ENCODE measurements at regions not wholly inside any gene's neighbourhood (a gene's known extent, or its start where the extent isn't known, plus 50 kb on each side); places are given as distances from the start of the nearest gene placed in this dataset.

DNA sequence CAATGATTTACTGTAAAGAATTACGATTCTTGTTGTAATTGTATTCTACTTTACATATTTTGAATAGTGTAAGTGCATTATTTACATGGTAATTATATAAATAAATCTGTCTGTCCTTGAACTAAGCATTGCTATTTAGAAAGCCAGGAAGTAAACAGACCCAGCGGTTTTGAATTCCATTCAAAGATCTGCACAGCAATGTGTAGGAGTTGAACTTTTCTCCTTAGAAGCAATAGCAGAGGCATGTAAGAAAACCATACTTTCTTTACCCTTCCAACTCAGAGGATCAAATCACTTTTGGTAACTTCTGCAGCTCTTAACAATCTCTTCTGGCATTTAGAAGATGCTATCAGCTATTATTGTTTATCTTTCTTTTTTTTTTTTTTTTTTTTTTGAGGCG, 109.2 kb upstream of the VRK2 start:
- Histone ChIP-seq H3K36me3 (ENCODE audit: control insufficient read depth, insufficient read depth, low read length) (no peaks in the 10 kb centered on the region), H3K27me3 (ENCODE audit: control insufficient read depth, insufficient read depth, low read length) (no peaks in the 10 kb centered on the region)

GRCh38 chr2:57941816-57942215, 104.8 kb upstream of the VRK2 start:
- no peak overlapping the region for H3K4me3 ChIP-seq (ENCODE audit: low read depth, low read length)
- DNase-seq (ENCODE audit: low read depth), result no peak
- H3K36me3 ChIP-seq (ENCODE audit: control insufficient read depth, insufficient read depth, low read length), result no peaks in the 10 kb centered on the region
- H3K27me3 ChIP-seq (ENCODE audit: control insufficient read depth, insufficient read depth, low read length), result no peaks in the 10 kb centered on the region
- TF ChIP-seq, protein P1, sequence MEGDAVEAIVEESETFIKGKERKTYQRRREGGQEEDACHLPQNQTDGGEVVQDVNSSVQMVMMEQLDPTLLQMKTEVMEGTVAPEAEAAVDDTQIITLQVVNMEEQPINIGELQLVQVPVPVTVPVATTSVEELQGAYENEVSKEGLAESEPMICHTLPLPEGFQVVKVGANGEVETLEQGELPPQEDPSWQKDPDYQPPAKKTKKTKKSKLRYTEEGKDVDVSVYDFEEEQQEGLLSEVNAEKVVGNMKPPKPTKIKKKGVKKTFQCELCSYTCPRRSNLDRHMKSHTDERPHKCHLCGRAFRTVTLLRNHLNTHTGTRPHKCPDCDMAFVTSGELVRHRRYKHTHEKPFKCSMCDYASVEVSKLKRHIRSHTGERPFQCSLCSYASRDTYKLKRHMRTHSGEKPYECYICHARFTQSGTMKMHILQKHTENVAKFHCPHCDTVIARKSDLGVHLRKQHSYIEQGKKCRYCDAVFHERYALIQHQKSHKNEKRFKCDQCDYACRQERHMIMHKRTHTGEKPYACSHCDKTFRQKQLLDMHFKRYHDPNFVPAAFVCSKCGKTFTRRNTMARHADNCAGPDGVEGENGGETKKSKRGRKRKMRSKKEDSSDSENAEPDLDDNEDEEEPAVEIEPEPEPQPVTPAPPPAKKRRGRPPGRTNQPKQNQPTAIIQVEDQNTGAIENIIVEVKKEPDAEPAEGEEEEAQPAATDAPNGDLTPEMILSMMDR (IDR thresholded peaks at IDR 0.05; ENCODE audit: insufficient read depth, low read length, poor library complexity, severe bottlenecking), result no peak

More for the DNA sequence above, 109.2 kb upstream of the VRK2 start:
- TF ChIP-seq, protein P1 (IDR thresholded peaks at IDR 0.05; ENCODE audit: insufficient read depth, low read length, poor library complexity, severe bottlenecking), result no peak
- H3K4me3 ChIP-seq (ENCODE audit: low read depth, low read length), result no peak overlapping the region
- DNase-seq (ENCODE audit: low read depth), result no peak

DNA sequence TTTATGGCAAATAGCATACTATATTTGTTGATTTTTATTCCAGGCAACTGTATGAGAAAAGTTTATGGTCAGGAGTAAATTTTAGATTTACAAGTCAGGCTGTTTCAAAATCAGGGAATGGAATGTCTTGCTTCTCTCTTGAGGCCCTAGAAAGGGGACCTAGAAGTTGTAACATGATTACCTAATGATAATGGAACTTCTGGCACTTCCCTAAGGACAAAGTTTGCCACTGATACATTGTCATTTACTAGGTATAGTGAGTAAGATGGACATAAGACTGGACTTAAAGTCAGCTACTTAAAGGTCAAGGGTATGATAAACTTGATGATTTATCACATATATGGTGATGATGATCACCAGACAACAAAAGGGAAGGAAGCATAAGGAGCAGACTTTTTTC, 103.3 kb upstream of the VRK2 start:
- H3K4me3 ChIP-seq (ENCODE audit: low read depth, low read length), result no peak overlapping the region
- TF ChIP-seq, protein P1 (IDR thresholded peaks at IDR 0.05; ENCODE audit: insufficient read depth, low read length, poor library complexity, severe bottlenecking), result no peak
- no peaks in the 10 kb centered on the region for H3K36me3 ChIP-seq (ENCODE audit: control insufficient read depth, insufficient read depth, low read length)
- no peaks in the 10 kb centered on the region for H3K27me3 ChIP-seq (ENCODE audit: control insufficient read depth, insufficient read depth, low read length)
- DNase-seq (ENCODE audit: low read depth), result no peak

DNA sequence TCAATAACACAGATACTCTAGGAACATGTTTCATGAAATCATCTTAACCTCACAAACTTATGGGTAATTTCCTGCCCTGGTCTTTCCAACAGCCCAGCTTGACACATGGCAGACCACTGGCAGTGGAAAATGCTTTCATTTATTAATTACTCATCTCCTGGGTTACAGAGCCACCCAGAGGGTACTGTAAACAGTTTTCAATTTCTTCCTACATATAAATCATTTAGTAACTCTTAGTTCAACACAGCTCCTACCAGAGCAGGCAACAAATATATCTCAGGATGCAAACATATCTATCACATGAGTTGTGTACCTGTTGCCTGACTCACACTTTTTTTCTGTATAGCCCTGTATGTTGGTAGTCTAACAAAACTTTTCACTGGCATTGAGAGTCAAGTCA, 99.2 kb upstream of the VRK2 start:
- TF ChIP-seq, protein P1 (IDR thresholded peaks at IDR 0.05; ENCODE audit: insufficient read depth, low read length, poor library complexity, severe bottlenecking), result no peak
- no peak overlapping the region for H3K4me3 ChIP-seq (ENCODE audit: low read depth, low read length)
- H3K27me3 ChIP-seq (ENCODE audit: control insufficient read depth, insufficient read depth, low read length), result no peaks in the 10 kb centered on the region
- DNase-seq (ENCODE audit: low read depth), result no peak
- no peaks in the 10 kb centered on the region for H3K36me3 ChIP-seq (ENCODE audit: control insufficient read depth, insufficient read depth, low read length)

DNA sequence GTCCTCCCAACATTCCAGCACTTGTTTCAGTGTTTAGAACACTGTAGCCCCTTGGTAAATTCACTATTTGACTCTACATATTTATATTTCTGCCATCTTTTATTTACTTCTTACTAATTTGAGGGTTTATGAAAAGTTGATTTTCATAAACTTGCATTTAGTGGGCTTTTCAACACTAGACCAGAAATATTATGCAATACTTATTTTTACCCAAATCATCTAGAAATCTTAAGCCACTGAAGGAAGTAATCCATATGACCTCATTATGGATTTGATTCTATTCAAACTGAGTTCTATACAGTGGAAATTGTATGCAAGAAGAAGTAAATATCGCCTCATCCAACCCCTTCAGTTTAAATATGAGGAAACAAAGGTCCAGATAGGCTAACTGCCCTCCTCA, 92.6 kb upstream of the VRK2 start:
- Histone ChIP-seq H3K36me3 (ENCODE audit: control insufficient read depth, insufficient read depth, low read length) (no peaks in the 10 kb centered on the region), H3K27me3 (ENCODE audit: control insufficient read depth, insufficient read depth, low read length) (no peaks in the 10 kb centered on the region), H3K4me3 (ENCODE audit: low read depth, low read length) (no peak overlapping the region)
- TF ChIP-seq, protein P1 (IDR thresholded peaks at IDR 0.05; ENCODE audit: insufficient read depth, low read length, poor library complexity, severe bottlenecking), result no peak
- DNase-seq (ENCODE audit: low read depth), result no peak

DNA sequence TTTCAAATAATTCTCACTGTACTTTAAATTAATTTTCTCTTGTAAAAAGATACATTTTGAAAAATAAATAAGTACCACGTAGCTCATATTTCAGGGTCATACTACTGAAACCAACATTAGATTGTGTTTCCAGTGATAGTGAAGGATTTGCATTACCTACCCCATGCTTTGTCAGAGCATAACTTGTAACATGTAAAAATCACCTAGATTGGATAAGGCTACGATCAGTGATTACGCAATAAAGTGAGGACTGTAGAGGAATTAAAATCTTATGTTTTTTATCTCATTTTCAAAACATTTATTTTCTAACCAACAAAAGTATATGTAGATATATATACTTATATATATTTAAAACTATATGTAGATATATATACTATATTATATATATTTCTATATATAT, 89.4 kb upstream of the VRK2 start:
- Histone ChIP-seq H3K36me3 (ENCODE audit: control insufficient read depth, insufficient read depth, low read length) (no peaks in the 10 kb centered on the region), H3K27me3 (ENCODE audit: control insufficient read depth, insufficient read depth, low read length) (no peaks in the 10 kb centered on the region), H3K4me3 (ENCODE audit: low read depth, low read length) (no peak overlapping the region)
- DNase-seq (ENCODE audit: low read depth), result no peak
- TF ChIP-seq, protein P1 (IDR thresholded peaks at IDR 0.05; ENCODE audit: insufficient read depth, low read length, poor library complexity, severe bottlenecking), result no peak
